ENCODE measurements at regions not wholly inside any gene's neighbourhood (a gene's known extent, or its start where the extent isn't known, plus 50 kb on each side); places are given as distances from the start of the nearest gene placed in this dataset.

- DNase-seq, result no peak
Observed at GRCh38 chr2:29974086-29974485, 52.7 kb upstream of the ALK start.

- no peak for DNase-seq
Observed at GRCh38 chr2:29977284-29977683, 55.9 kb upstream of the ALK start.

GRCh38 chr2:29981402-29981801, 60.0 kb upstream of the ALK start:
- no peak for DNase-seq

- DNase-seq, result no peak
Observed at GRCh38 chr2:29983308-29983707, 61.9 kb upstream of the ALK start.

- no peak for DNase-seq
Observed at GRCh38 chr2:29987146-29987545, 65.8 kb upstream of the ALK start.

- no peak for DNase-seq
Observed at GRCh38 chr2:29990129-29990528, 68.7 kb upstream of the ALK start.

- no peak for DNase-seq
Observed at GRCh38 chr2:29991086-29991485, 69.7 kb upstream of the ALK start.

GRCh38 chr2:29995241-29995640, 73.9 kb upstream of the ALK start:
- no peak for DNase-seq

- DNase-seq, result no peak
Observed at GRCh38 chr2:30003128-30003527, 81.7 kb upstream of the ALK start.

GRCh38 chr2:30022444-30023071, 101.2 kb upstream of the ALK start:
- DNase-seq, result no peak

GRCh38 chr2:30024281-30024680, 102.9 kb upstream of the ALK start:
- DNase-seq, result no peak

GRCh38 chr2:30026091-30027055, 105.0 kb upstream of the ALK start:
- DNase-seq, result no peak

GRCh38 chr2:30029804-30030203, 108.4 kb upstream of the ALK start:
- no peak for DNase-seq

- no peak for DNase-seq
Observed at GRCh38 chr2:30030361-30030760, 109.0 kb upstream of the ALK start.

- DNase-seq, result no peak
Observed at GRCh38 chr2:30031184-30031583, 109.8 kb upstream of the ALK start.

- DNase-seq, result no peak
Observed at GRCh38 chr2:30034052-30034775, 112.6 kb upstream of the YPEL5 start.

GRCh38 chr2:30037016-30037415, 109.8 kb upstream of the YPEL5 start:
- no peak for DNase-seq

GRCh38 chr2:30038419-30038818, 108.4 kb upstream of the YPEL5 start:
- DNase-seq, result no peak

- DNase-seq, result no peak
Observed at GRCh38 chr2:30039101-30039500, 107.7 kb upstream of the YPEL5 start.

- DNase-seq, result no peak
Observed at GRCh38 chr2:30040147-30040546, 106.7 kb upstream of the YPEL5 start.

GRCh38 chr2:30041884-30042283, 104.9 kb upstream of the YPEL5 start:
- DNase-seq, result no peak

GRCh38 chr2:30046396-30046795, 100.4 kb upstream of the YPEL5 start:
- no peak for DNase-seq

- DNase-seq, result no peak
Observed at GRCh38 chr2:30046979-30047378, 99.8 kb upstream of the YPEL5 start.

Data from stimulated activated CD4-positive, alpha-beta T cell treated with anti-CD3 and anti-CD28 coated beads, Interleukin-1b, Interleukin-23, amount 100 ng/mL, for 48 hours (primary cell).